ENCODE measurements at regions not wholly inside any gene's neighbourhood (a gene's known extent, or its start where the extent isn't known, plus 50 kb on each side); places are given as distances from the start of the nearest gene placed in this dataset.

GRCh38 chr16:54487933-54488332 is 201.3 kb upstream of the IRX3 start:
- H3K4me1 ChIP-seq: peaks cover 0 to 18% of the 10 kb centered on the region in 2 donors
- no peak for DNase-seq (ENCODE audit: low spot score)
- H3K9me3 ChIP-seq: no peaks in the 10 kb centered on the region
- TF ChIP-seq, protein P1, sequence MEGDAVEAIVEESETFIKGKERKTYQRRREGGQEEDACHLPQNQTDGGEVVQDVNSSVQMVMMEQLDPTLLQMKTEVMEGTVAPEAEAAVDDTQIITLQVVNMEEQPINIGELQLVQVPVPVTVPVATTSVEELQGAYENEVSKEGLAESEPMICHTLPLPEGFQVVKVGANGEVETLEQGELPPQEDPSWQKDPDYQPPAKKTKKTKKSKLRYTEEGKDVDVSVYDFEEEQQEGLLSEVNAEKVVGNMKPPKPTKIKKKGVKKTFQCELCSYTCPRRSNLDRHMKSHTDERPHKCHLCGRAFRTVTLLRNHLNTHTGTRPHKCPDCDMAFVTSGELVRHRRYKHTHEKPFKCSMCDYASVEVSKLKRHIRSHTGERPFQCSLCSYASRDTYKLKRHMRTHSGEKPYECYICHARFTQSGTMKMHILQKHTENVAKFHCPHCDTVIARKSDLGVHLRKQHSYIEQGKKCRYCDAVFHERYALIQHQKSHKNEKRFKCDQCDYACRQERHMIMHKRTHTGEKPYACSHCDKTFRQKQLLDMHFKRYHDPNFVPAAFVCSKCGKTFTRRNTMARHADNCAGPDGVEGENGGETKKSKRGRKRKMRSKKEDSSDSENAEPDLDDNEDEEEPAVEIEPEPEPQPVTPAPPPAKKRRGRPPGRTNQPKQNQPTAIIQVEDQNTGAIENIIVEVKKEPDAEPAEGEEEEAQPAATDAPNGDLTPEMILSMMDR (IDR thresholded peaks at IDR 0.05): no peak
- no peaks in the 10 kb centered on the region for H3K36me3 ChIP-seq
- H3K27ac ChIP-seq: peak overlapping the region in 1 of 2 donors; percentile 25
- no peaks in the 10 kb centered on the region for H3K27me3 ChIP-seq
- no peak overlapping the region for H3K4me3 ChIP-seq

DNA sequence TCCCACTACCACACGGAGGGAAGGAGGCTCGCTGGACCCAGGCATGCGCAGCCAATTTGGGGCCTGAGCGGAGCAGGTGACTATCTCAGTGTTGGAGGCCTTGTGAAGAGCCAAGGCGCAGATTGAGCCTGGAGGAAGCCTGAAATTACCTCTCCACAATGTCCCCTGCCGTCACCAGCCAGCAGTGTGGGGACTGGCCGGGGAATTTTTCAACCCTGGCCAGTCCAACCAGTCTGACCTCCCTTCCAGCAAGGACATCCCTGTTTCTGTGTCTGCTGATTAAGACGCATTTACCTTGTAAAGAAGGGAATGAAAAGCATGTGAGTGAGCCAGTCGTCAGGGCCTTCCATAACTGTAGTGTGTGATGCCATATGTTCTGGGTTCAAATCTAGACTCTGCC is 198.1 kb upstream of the IRX3 start:
- Histone ChIP-seq H3K27ac (no peak overlapping the region), H3K4me1 (peaks cover 0 to 17% of the 10 kb centered on the region in 2 donors)
- DNase-seq (ENCODE audit: low spot score): no peak

GRCh38 chr16:54482892-54483574 is 196.4 kb upstream of the IRX3 start:
- peaks cover 0 to 9% of the 10 kb centered on the region in 2 donors for H3K4me1 ChIP-seq
- DNase-seq (ENCODE audit: low spot score): no peak
- TF ChIP-seq, protein P1 (IDR thresholded peaks at IDR 0.05): no peak
- H3K4me3 ChIP-seq: no peak overlapping the region
- H3K9me3 ChIP-seq: no peaks in the 10 kb centered on the region
- H3K27me3 ChIP-seq: no peaks in the 10 kb centered on the region
- no peaks in the 10 kb centered on the region for H3K36me3 ChIP-seq
- H3K27ac ChIP-seq: no peak overlapping the region

More for the DNA sequence above, 198.1 kb upstream of the IRX3 start:
- TF ChIP-seq, protein P1 (IDR thresholded peaks at IDR 0.05): no peak
- Histone ChIP-seq H3K36me3 (no peaks in the 10 kb centered on the region), H3K27me3 (no peaks in the 10 kb centered on the region), H3K9me3 (no peaks in the 10 kb centered on the region), H3K4me3 (no peak overlapping the region)

DNA sequence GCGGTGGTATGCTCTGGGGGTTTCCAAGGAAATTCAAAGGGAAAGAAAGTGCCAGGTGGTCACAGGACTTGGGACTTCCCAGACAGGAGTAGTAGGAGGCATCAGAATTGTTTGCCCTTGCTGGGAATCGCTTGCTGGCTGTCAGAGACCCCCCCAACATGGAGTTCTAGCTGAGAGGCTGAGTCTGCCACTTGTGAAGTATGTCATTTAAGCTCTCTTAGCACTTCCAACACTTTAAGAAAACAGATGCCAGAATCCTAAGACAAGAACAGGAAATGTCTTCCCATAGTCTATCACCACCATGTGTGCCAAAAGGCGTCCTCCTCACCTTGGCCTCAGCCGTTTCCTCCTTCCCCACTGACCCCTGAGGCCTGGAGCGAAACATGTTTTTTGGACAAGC is 193.8 kb upstream of the IRX3 start:
- TF ChIP-seq, protein P1 (IDR thresholded peaks at IDR 0.05): no peak
- DNase-seq (ENCODE audit: low spot score): no peak
- no peaks in the 10 kb centered on the region for H3K36me3 ChIP-seq
- H3K4me3 ChIP-seq: no peak overlapping the region
- no peaks in the 10 kb centered on the region for H3K9me3 ChIP-seq
- no peaks in the 10 kb centered on the region for H3K27me3 ChIP-seq
- no peak overlapping the region for H3K27ac ChIP-seq
- peaks cover 0 to 9% of the 10 kb centered on the region in 2 donors for H3K4me1 ChIP-seq

DNA sequence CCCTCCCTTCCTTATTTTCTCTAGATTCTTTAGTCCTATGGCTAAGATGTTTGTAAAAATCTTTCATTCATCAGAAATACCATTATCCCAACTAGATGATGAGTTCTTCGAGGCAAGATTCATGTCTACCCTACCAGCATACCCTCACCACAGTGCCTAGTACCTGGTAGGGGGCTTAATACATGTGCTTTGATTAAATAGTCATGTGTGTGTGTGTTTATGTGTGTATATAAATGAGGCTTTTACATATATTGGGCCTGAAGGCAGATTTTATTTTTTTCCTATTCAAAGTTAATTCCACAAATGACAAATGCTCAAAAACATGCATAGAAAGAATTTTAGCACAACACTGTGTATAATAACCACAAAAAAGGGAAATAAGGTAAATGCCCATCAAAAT is 193.0 kb upstream of the IRX3 start:
- H3K27ac ChIP-seq: no peak overlapping the region
- H3K9me3 ChIP-seq: no peaks in the 10 kb centered on the region
- DNase-seq (ENCODE audit: low spot score): no peak
- no peak overlapping the region for H3K4me3 ChIP-seq
- H3K36me3 ChIP-seq: no peaks in the 10 kb centered on the region
- TF ChIP-seq, protein P1 (IDR thresholded peaks at IDR 0.05): no peak
- peaks cover 0 to 9% of the 10 kb centered on the region in 2 donors for H3K4me1 ChIP-seq
- H3K27me3 ChIP-seq: no peaks in the 10 kb centered on the region

GRCh38 chr16:54477714-54478113 is 191.1 kb upstream of the IRX3 start:
- Histone ChIP-seq H3K27ac (no peak overlapping the region), H3K27me3 (no peaks in the 10 kb centered on the region), H3K36me3 (no peaks in the 10 kb centered on the region), H3K4me1 (no peaks in the 10 kb centered on the region), H3K4me3 (no peak overlapping the region), H3K9me3 (no peaks in the 10 kb centered on the region)
- TF ChIP-seq, protein P1 (IDR thresholded peaks at IDR 0.05): no peak
- DNase-seq (ENCODE audit: low spot score): no peak
